ENCODE measurements at regions not wholly inside any gene's neighbourhood (a gene's known extent, or its start where the extent isn't known, plus 50 kb on each side); places are given as distances from the start of the nearest gene placed in this dataset.

GRCh38 chr6:121881974-121882667 is 446.7 kb downstream of the GJA1 start:
- DNase-seq (ENCODE audit: low read depth in 1 of 2, low spot score in 1 of 2): no peak
- CTCF ChIA-PET: no interaction called here
- H3K27ac ChIP-seq: no peak overlapping the region
- 22% methylated on average over 2 of the region's 2 CpGs for WGBS (ENCODE audit: missing lambda C conversion rate)
- no peak overlapping the region for H3K4me3 ChIP-seq
- FAIRE-seq: no peak
- no peak for TF ChIP-seq POLR2AphosphoS2 (conservative IDR thresholded peaks at IDR 0.05; ENCODE audit: low read length)
- TF ChIP-seq BHLHE40 (IDR thresholded peaks at IDR 0.05; ENCODE audit: low read depth, low read length): no peak
- no peak for TF ChIP-seq USF2 (IDR thresholded peaks at IDR 0.05)
- no peak for TF ChIP-seq POLR2A (IDR thresholded peaks at IDR 0.05; ENCODE audit: low read length)
- no peak for TF ChIP-seq HOXA7 (CRISPR knock-in tag; IDR thresholded peaks at IDR 0.05)
- TF ChIP-seq RARB (CRISPR knock-in tag; IDR thresholded peaks at IDR 0.05): no peak
- TF ChIP-seq NPAS2 (CRISPR knock-in tag; IDR thresholded peaks at IDR 0.05; ENCODE audit: borderline replicate concordance): no peak
- TF ChIP-seq FOXS1 (CRISPR knock-in tag; IDR thresholded peaks at IDR 0.05): no peak
- TF ChIP-seq MAX (IDR thresholded peaks at IDR 0.05): no peak
- no peak for TF ChIP-seq REST (IDR thresholded peaks at IDR 0.05)
- no peak for TF ChIP-seq TFCP2L1 (CRISPR knock-in tag; IDR thresholded peaks at IDR 0.05)
- no peak for TF ChIP-seq PBX3 (IDR thresholded peaks at IDR 0.05)
- TF ChIP-seq NFE2L2 (conservative IDR thresholded peaks at IDR 0.05; ENCODE audit: low read length): no peak
- no peak for TF ChIP-seq ZNF302 (CRISPR knock-in tag; IDR thresholded peaks at IDR 0.05)
- no peak for TF ChIP-seq EHF (CRISPR knock-in tag; IDR thresholded peaks at IDR 0.05)
- no peak for TF ChIP-seq KDM5A (IDR thresholded peaks at IDR 0.05)
- TF ChIP-seq RCOR1 (IDR thresholded peaks at IDR 0.05; ENCODE audit: low read depth, low read length): no peak
- no peak for TF ChIP-seq HDAC2 (IDR thresholded peaks at IDR 0.05)
- no peak for ATAC-seq
- H3K4me1 ChIP-seq: no peaks in the 10 kb centered on the region
- H3K4me2 ChIP-seq: no peak overlapping the region
- POLR2A ChIA-PET: no interaction called here
- H3K9me3 ChIP-seq: no peaks in the 10 kb centered on the region

GRCh38 chr6:121884091-121884490 is 448.6 kb downstream of the GJA1 start:
- POLR2A ChIA-PET: no interaction called here
- CTCF ChIA-PET: no interaction called here
- no peak for FAIRE-seq

More at GRCh38 chr6:121884091-121884490, 448.6 kb downstream of the GJA1 start:
- no peak for TF ChIP-seq POLR2A (IDR thresholded peaks at IDR 0.05; ENCODE audit: low read length)
- no peak for TF ChIP-seq RARB (CRISPR knock-in tag; IDR thresholded peaks at IDR 0.05)
- TF ChIP-seq MYC (IDR thresholded peaks at IDR 0.05; ENCODE audit: borderline replicate concordance, low read length): no peak
- TF ChIP-seq MAFK (IDR thresholded peaks at IDR 0.05; ENCODE audit: partially characterized antibody): no peak
- no peak for TF ChIP-seq HEYL (CRISPR knock-in tag; IDR thresholded peaks at IDR 0.05)
- TF ChIP-seq HOXB13 (CRISPR knock-in tag; IDR thresholded peaks at IDR 0.05; ENCODE audit: low read depth): no peak
- TF ChIP-seq CHD4 (IDR thresholded peaks at IDR 0.05; ENCODE audit: borderline replicate concordance): no peak
- no peak for TF ChIP-seq HDAC2 (IDR thresholded peaks at IDR 0.05)
- TF ChIP-seq HES2 (IDR thresholded peaks at IDR 0.05): no peak
- TF ChIP-seq E2F6 (IDR thresholded peaks at IDR 0.05; ENCODE audit: borderline replicate concordance, low read depth): no peak
- TF ChIP-seq KDM5A (IDR thresholded peaks at IDR 0.05): no peak
- TF ChIP-seq EHF (CRISPR knock-in tag; IDR thresholded peaks at IDR 0.05): no peak
- Histone ChIP-seq H3K4me1 (no peaks in the 10 kb centered on the region), H3K9me3 (no peaks in the 10 kb centered on the region), H3K27ac (no peak overlapping the region), H3K4me3 (no peak overlapping the region), H3K4me2 (no peak overlapping the region)
- ATAC-seq: no peak
- no peak for DNase-seq (ENCODE audit: low read depth in 1 of 2, low spot score in 1 of 2)
- WGBS (ENCODE audit: missing lambda C conversion rate): 80% methylated on average over 4 of the region's 4 CpGs

Data from A549 (cell line).